ENCODE measurements at regions not wholly inside any gene's neighbourhood (a gene's known extent, or its start where the extent isn't known, plus 50 kb on each side); places are given as distances from the start of the nearest gene placed in this dataset.

DNA sequence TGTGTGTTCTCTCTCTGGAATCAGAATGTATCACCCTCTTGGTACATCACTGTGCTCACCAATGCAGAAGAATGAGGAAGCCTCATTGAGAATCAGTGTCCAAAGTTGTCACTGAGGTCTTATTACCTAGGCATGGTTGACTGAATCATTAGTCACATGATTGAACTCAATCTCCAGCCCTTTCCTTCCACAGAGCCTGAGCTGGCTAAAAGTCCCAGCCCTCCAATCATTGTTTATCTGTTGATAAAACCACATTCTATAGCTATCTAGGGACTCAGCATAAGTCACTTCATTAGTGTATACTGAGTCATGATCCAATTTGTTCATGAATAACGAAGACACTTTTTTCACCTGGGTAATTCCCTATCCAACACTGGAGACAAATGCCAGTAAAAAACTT lies 396.8 kb downstream of the TRAM1L1 start (continued):
- no peak for TF ChIP-seq ZNF24 (tag by site-specific recombination; IDR thresholded peaks at IDR 0.05)

GRCh38 chr4:116668190-116668589 lies 417.2 kb downstream of the TRAM1L1 start:
- no peaks in the 10 kb centered on the region for H3K9me3 ChIP-seq (ENCODE audit: control insufficient read depth, insufficient read depth, low read depth, low read length)
- H3K36me3 ChIP-seq (ENCODE audit: control insufficient read depth in 2 of 2, insufficient read depth in 1 of 2, low read length in 2 of 2) = no peaks in the 10 kb centered on the region
- CTCF ChIA-PET = interaction anchor here (0.6 kb wide), 1 partner anchor 1761 kb away, joined by 3 read pairs; no protein-coding TSS in a partner anchor
- no peaks in the 10 kb centered on the region for H3K4me1 ChIP-seq (ENCODE audit: control insufficient read depth, insufficient read depth, low read length)
- no peak overlapping the region for H3K27ac ChIP-seq (ENCODE audit: extremely low read depth, low read depth, low read length)
- POLR2A ChIA-PET = no interaction called here
- no peak overlapping the region for H3K4me3 ChIP-seq (ENCODE audit: low read depth, low read length)
- TF ChIP-seq, protein P1, sequence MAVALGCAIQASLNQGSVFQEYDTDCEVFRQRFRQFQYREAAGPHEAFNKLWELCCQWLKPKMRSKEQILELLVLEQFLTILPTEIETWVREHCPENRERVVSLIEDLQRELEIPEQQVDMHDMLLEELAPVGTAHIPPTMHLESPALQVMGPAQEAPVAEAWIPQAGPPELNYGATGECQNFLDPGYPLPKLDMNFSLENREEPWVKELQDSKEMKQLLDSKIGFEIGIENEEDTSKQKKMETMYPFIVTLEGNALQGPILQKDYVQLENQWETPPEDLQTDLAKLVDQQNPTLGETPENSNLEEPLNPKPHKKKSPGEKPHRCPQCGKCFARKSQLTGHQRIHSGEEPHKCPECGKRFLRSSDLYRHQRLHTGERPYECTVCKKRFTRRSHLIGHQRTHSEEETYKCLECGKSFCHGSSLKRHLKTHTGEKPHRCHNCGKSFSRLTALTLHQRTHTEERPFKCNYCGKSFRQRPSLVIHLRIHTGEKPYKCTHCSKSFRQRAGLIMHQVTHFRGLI (tag by site-specific recombination; IDR thresholded peaks at IDR 0.05) = no peak
- no peak for TF ChIP-seq ZNF311 (tag by site-specific recombination; IDR thresholded peaks at IDR 0.05; ENCODE audit: borderline replicate concordance)
- TF ChIP-seq ZNF629 (tag by site-specific recombination; IDR thresholded peaks at IDR 0.05) = no peak
- no peak for TF ChIP-seq ZNF133 (tag by site-specific recombination; IDR thresholded peaks at IDR 0.05)
- TF ChIP-seq GLIS1 (tag by site-specific recombination; IDR thresholded peaks at IDR 0.05) = no peak
- no peak for TF ChIP-seq ZNF174 (tag by site-specific recombination; IDR thresholded peaks at IDR 0.05)
- no peak for TF ChIP-seq ZFHX2 (tag by site-specific recombination; conservative IDR thresholded peaks at IDR 0.05)
- no peak for TF ChIP-seq KLF17 (tag by site-specific recombination; IDR thresholded peaks at IDR 0.05)
- no peak for TF ChIP-seq ZNF514 (tag by site-specific recombination; IDR thresholded peaks at IDR 0.05)

GRCh38 chr4:116665716-116666115 lies 419.7 kb downstream of the TRAM1L1 start:
- no peak overlapping the region for H3K4me3 ChIP-seq (ENCODE audit: low read depth, low read length)
- no peaks in the 10 kb centered on the region for H3K4me1 ChIP-seq (ENCODE audit: control insufficient read depth, insufficient read depth, low read length)
- TF ChIP-seq, protein P2, sequence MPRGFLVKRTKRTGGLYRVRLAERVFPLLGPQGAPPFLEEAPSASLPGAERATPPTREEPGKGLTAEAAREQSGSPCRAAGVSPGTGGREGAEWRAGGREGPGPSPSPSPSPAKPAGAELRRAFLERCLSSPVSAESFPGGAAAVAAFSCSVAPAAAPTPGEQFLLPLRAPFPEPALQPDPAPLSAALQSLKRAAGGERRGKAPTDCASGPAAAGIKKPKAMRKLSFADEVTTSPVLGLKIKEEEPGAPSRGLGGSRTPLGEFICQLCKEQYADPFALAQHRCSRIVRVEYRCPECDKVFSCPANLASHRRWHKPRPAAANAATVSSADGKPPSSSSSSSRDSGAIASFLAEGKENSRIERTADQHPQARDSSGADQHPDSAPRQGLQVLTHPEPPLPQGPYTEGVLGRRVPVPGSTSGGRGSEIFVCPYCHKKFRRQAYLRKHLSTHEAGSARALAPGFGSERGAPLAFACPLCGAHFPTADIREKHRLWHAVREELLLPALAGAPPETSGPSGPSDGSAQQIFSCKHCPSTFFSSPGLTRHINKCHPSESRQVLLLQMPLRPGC (tag by site-specific recombination; IDR thresholded peaks at IDR 0.05) = no peak
- TF ChIP-seq SETDB1 (IDR thresholded peaks at IDR 0.05; ENCODE audit: insufficient read length, low read length) = peak; percentile 26
- no peak overlapping the region for H3K27ac ChIP-seq (ENCODE audit: extremely low read depth, low read depth, low read length)
- no peaks in the 10 kb centered on the region for H3K9me3 ChIP-seq (ENCODE audit: control insufficient read depth, insufficient read depth, low read depth, low read length)
- no peaks in the 10 kb centered on the region for H3K36me3 ChIP-seq (ENCODE audit: control insufficient read depth in 2 of 2, insufficient read depth in 1 of 2, low read length in 2 of 2)
- POLR2A ChIA-PET = no interaction called here
- CTCF ChIA-PET = no interaction called here

DNA sequence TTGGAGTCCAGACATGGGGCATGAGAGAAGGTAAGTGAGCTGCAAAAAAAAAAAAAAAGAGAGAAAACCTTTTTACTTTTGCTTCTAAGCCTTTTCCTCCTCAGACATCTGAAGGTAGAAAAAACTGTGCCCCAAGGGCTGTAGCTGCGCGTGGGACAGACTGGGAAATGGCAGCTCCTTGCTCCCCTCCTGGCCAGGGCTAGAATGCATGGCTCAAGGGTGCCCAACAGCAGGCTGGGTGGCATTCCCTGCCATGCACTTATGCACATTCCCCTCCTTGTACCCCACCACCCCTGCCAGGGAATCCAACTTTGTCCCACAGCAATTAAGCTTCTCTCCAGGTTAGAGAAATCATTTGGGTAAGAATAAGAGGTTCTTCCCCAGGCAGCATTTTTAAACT lies 421.2 kb downstream of the TRAM1L1 start:
- CTCF ChIA-PET = no interaction called here
- Histone ChIP-seq H3K27ac (ENCODE audit: extremely low read depth, low read depth, low read length) (no peak overlapping the region), H3K36me3 (ENCODE audit: control insufficient read depth in 2 of 2, insufficient read depth in 1 of 2, low read length in 2 of 2) (no peaks in the 10 kb centered on the region), H3K4me3 (ENCODE audit: low read depth, low read length) (no peak overlapping the region), H3K9me3 (ENCODE audit: control insufficient read depth, insufficient read depth, low read depth, low read length) (no peaks in the 10 kb centered on the region), H3K4me1 (ENCODE audit: control insufficient read depth, insufficient read depth, low read length) (no peaks in the 10 kb centered on the region)
- POLR2A ChIA-PET = no interaction called here
- TF ChIP-seq ZNF777 (tag by site-specific recombination; IDR thresholded peaks at IDR 0.05; ENCODE audit: borderline replicate concordance) = no peak
- no peak for TF ChIP-seq KLF16 (tag by site-specific recombination; IDR thresholded peaks at IDR 0.05)
- no peak for TF ChIP-seq ZBTB1 (tag by site-specific recombination; IDR thresholded peaks at IDR 0.05)
- TF ChIP-seq ZNF155 (tag by site-specific recombination; IDR thresholded peaks at IDR 0.05) = no peak
- TF ChIP-seq SP2 (tag by site-specific recombination; IDR thresholded peaks at IDR 0.05) = no peak
- TF ChIP-seq, protein P3, sequence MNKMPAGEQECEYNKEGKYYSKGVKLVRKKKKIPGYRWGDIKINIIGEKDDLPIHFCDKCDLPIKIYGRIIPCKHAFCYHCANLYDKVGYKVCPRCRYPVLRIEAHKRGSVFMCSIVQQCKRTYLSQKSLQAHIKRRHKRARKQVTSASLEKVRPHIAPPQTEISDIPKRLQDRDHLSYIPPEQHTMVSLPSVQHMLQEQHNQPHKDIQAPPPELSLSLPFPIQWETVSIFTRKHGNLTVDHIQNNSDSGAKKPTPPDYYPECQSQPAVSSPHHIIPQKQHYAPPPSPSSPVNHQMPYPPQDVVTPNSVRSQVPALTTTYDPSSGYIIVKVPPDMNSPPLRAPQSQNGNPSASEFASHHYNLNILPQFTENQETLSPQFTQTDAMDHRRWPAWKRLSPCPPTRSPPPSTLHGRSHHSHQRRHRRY (tag by site-specific recombination; IDR thresholded peaks at IDR 0.05) = no peak
- no peak for TF ChIP-seq EGR2 (tag by site-specific recombination; IDR thresholded peaks at IDR 0.05; ENCODE audit: low read depth)
- no peak for TF ChIP-seq YY2 (tag by site-specific recombination; IDR thresholded peaks at IDR 0.05)
- TF ChIP-seq REST (tag by site-specific recombination; IDR thresholded peaks at IDR 0.05) = no peak
- no peak for TF ChIP-seq ZSCAN23 (tag by site-specific recombination; IDR thresholded peaks at IDR 0.05)
